Nephron (organoid): ENCODE measurements at regions not wholly inside any gene's neighbourhood (a gene's known extent, or its start where the extent isn't known, plus 50 kb on each side); places are given as distances from the start of the nearest gene placed in this dataset.
A peak's percentile ranks its signal among the peaks of the same experiment; 100 is the strongest.
"Not testable (repeated sequence)": the region's sequence is repeated elsewhere in the genome, so short reads cannot be mapped to it uniquely, and the experiment has no call there.

ENCODE experiments used
- H3K27ac Mint-ChIP-seq, 3 experiments: 2 replicates each; pipeline ENCODE4 v1.8.0; 2020; ENCODE audit warnings: mixed read lengths in 3 of 3, mild to moderate bottlenecking in 2 of 3, moderate library complexity in 1 of 3
- H3K27me3 Mint-ChIP-seq: 2 replicates; pipeline ENCODE4 v1.8.0; 2021; ENCODE audit warnings: low read depth, mild to moderate bottlenecking, moderate library complexity, mixed read lengths
- H3K36me3 Mint-ChIP-seq: 2 replicates; pipeline ENCODE4 v1.8.0; 2020; ENCODE audit warnings: low read depth, mixed read lengths
- H3K4me1 Mint-ChIP-seq: 2 replicates; pipeline ENCODE4 v1.8.0; 2020; ENCODE audit warnings: mixed read lengths
- H3K4me3 Mint-ChIP-seq, 3 experiments: 2 replicates each; pipeline ENCODE4 v1.8.0; 2020; ENCODE audit warnings: mild to moderate bottlenecking in 3 of 3, mixed read lengths in 3 of 3, moderate library complexity in 2 of 3
- H3K9me3 Mint-ChIP-seq: 2 replicates; pipeline ENCODE4 v1.8.0; 2020; ENCODE audit warnings: mixed read lengths
- TF ChIP-seq, protein P1 (sequence below), 3 experiments: fragments of 200-600 bp; sonication (generic); IDR thresholded peaks; one replicate each; pipeline ENCODE4 v1.5.0; 2021; ENCODE audit warnings: antibody characterized with exemption in 3 of 3; ENCODE audit not compliant: unreplicated experiment in 3 of 3

DNA sequence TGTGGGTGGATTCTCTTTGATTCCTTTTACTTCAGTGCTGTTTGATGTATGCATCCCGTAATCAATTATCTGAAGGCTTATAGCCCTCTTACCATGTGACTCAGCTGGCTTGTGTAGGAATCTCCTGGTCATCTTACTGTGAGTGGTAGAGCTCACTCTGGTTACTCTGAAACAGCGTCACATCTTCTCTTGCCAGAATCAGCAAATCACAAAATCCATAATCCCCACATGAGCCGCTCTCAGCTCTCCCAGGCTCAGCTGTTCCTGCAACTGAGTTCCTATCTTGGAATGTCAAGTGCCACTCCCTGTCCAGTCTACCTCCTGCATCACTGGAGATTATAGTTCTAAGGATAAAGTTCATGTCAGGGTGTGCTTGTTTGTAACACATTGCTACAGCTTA is 278.0 kb downstream of the FBXO8 start:
- Mint-ChIP-seq H3K4me3 (no peak overlapping the region), H3K9me3 (no peaks in the 10 kb centered on the region), H3K36me3 (no peaks in the 10 kb centered on the region), H3K27me3 (no peaks in the 10 kb centered on the region), H3K27ac (peak overlapping the region in 2 of 3 experiments; percentile 14), H3K4me1 (peaks cover 25% of the 10 kb centered on the region)
- TF ChIP-seq, protein P1, sequence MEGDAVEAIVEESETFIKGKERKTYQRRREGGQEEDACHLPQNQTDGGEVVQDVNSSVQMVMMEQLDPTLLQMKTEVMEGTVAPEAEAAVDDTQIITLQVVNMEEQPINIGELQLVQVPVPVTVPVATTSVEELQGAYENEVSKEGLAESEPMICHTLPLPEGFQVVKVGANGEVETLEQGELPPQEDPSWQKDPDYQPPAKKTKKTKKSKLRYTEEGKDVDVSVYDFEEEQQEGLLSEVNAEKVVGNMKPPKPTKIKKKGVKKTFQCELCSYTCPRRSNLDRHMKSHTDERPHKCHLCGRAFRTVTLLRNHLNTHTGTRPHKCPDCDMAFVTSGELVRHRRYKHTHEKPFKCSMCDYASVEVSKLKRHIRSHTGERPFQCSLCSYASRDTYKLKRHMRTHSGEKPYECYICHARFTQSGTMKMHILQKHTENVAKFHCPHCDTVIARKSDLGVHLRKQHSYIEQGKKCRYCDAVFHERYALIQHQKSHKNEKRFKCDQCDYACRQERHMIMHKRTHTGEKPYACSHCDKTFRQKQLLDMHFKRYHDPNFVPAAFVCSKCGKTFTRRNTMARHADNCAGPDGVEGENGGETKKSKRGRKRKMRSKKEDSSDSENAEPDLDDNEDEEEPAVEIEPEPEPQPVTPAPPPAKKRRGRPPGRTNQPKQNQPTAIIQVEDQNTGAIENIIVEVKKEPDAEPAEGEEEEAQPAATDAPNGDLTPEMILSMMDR (IDR thresholded peaks at IDR 0.05; ENCODE audit: unreplicated experiment in 3 of 3), result no peak

DNA sequence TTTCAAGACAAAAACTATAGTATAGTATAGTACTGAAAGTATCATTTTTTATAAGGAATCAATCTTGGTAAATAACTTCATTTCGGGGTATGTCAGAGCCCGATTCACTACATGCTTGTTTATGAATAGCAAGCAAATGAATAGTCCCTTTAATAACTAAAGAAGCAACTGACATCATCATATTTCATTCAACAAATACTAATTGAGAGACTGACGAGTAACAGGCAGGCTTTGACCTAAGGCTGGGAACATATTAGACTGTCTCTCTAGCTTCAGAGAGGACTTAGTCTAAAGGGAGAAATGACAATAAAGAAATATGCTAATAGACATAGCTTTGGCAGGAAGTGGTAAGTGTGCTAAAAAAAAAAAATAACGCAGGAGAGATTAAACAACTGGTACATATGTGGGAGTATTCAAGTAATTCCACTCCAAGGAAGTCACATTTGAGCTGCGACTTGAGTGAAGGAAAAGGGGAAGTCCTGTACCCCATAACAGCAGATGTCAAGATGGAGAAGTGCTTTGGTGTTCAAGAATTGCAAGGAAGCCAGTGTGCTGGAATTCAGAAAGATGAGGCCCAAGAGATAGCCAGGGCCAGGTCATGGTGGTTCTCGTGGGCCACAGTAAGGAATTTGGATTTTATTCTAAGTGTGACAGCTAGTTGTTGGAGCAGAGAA is 284.9 kb downstream of the FBXO8 start:
- TF ChIP-seq, protein P1 (IDR thresholded peaks at IDR 0.05; ENCODE audit: unreplicated experiment in 3 of 3), result no peak
- Mint-ChIP-seq H3K36me3 (no peaks in the 10 kb centered on the region), H3K27ac (no peak overlapping the region), H3K27me3 (no peaks in the 10 kb centered on the region), H3K4me3 (no peak overlapping the region), H3K4me1 (no peaks in the 10 kb centered on the region), H3K9me3 (no peaks in the 10 kb centered on the region)

GRCh38 chr4:173995779-173996178 is 287.7 kb downstream of the FBXO8 start:
- H3K36me3 Mint-ChIP-seq, H3K9me3 Mint-ChIP-seq, H3K4me1 Mint-ChIP-seq, H3K4me3 Mint-ChIP-seq, H3K27ac Mint-ChIP-seq, H3K27me3 Mint-ChIP-seq: not testable (repeated sequence)

DNA sequence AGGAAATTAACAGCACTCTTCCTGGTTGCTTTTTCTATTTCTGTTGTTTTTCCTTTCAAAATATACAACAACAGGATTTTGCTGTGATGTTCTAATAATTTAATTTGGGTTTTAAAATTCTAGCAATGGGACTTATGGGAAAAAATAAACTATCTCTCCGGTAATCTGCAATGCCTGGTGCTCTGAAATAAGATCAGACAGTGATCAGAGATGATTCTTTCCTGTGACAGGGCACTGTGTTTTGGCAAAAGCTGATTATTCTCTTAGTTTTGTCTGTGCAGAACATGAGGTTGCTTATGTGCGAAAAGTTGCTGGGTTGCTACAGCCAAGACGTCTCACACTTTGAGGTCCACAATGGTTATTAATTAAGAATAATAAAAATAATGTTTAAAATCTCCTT is 291.7 kb downstream of the FBXO8 start:
- Mint-ChIP-seq H3K4me1 (no peaks in the 10 kb centered on the region), H3K9me3 (no peaks in the 10 kb centered on the region), H3K27me3 (no peaks in the 10 kb centered on the region), H3K4me3 (no peak overlapping the region), H3K36me3 (no peaks in the 10 kb centered on the region), H3K27ac (no peak overlapping the region)
- TF ChIP-seq, protein P1 (IDR thresholded peaks at IDR 0.05; ENCODE audit: unreplicated experiment in 3 of 3), result no peak

GRCh38 chr4:173991316-173991715 is 292.2 kb downstream of the FBXO8 start:
- no peaks in the 10 kb centered on the region for H3K4me1 Mint-ChIP-seq
- no peak overlapping the region for H3K4me3 Mint-ChIP-seq
- peak overlapping the region in 1 of 3 experiments; percentile 52 for H3K27ac Mint-ChIP-seq
- no peaks in the 10 kb centered on the region for H3K36me3 Mint-ChIP-seq
- no peaks in the 10 kb centered on the region for H3K27me3 Mint-ChIP-seq
- TF ChIP-seq, protein P1 (IDR thresholded peaks at IDR 0.05; ENCODE audit: unreplicated experiment in 3 of 3), result no peak
- no peaks in the 10 kb centered on the region for H3K9me3 Mint-ChIP-seq

GRCh38 chr4:173990869-173991210 is 292.6 kb downstream of the FBXO8 start:
- Mint-ChIP-seq H3K36me3 (no peaks in the 10 kb centered on the region), H3K4me1 (no peaks in the 10 kb centered on the region), H3K27me3 (no peaks in the 10 kb centered on the region), H3K9me3 (no peaks in the 10 kb centered on the region), H3K4me3 (no peak overlapping the region), H3K27ac (peak overlapping the region in 1 of 3 experiments; percentile 52)
- TF ChIP-seq, protein P1 (IDR thresholded peaks at IDR 0.05; ENCODE audit: unreplicated experiment in 3 of 3), result no peak
